ENCODE measurements at regions not wholly inside any gene's neighbourhood (a gene's known extent, or its start where the extent isn't known, plus 50 kb on each side); places are given as distances from the start of the nearest gene placed in this dataset.

DNA sequence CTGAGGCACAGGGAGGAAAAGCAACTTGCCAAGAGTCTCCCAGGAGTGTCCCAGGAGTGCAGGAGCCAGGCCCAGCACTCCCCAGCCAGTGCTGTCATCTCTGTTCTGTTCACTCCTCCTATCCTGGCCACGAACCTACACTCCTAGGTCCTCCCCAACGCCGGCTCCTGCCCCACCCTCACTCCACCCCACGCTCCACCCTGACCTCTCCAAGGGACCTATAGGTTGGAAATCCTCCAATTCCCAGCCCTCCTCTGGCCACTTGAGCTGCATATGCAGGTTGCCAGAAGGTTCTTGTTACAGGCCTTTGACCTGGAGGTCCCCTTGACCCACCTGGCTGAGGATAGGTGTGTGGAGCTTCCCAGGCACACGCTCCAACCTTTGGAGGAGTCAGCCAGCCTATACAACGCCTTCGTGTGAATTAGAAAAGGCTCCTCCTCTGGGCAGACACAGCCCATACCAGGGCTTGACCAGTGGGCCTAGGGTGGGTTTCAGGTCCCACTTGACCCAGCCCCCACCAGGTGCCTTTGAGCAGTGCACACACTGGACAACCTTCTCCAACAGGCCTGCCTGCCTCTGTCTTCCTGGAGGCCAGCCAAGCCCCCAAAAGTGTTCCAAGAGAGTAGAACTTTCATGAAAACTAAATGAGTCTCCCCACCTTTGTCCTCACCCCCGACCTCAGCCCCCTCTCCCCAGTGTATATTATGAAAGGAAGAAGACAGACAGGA, 167.2 kb upstream of the TLE3 start:
- TF ChIP-seq POLR2AphosphoS5 (IDR thresholded peaks at IDR 0.05), result no peak
- TF ChIP-seq, protein P1, sequence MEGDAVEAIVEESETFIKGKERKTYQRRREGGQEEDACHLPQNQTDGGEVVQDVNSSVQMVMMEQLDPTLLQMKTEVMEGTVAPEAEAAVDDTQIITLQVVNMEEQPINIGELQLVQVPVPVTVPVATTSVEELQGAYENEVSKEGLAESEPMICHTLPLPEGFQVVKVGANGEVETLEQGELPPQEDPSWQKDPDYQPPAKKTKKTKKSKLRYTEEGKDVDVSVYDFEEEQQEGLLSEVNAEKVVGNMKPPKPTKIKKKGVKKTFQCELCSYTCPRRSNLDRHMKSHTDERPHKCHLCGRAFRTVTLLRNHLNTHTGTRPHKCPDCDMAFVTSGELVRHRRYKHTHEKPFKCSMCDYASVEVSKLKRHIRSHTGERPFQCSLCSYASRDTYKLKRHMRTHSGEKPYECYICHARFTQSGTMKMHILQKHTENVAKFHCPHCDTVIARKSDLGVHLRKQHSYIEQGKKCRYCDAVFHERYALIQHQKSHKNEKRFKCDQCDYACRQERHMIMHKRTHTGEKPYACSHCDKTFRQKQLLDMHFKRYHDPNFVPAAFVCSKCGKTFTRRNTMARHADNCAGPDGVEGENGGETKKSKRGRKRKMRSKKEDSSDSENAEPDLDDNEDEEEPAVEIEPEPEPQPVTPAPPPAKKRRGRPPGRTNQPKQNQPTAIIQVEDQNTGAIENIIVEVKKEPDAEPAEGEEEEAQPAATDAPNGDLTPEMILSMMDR (IDR thresholded peaks at IDR 0.05), result no peak

All from transverse colon (tissue), 4 donors.